ENCODE measurements at regions not wholly inside any gene's neighbourhood (a gene's known extent, or its start where the extent isn't known, plus 50 kb on each side); places are given as distances from the start of the nearest gene placed in this dataset.

DNA sequence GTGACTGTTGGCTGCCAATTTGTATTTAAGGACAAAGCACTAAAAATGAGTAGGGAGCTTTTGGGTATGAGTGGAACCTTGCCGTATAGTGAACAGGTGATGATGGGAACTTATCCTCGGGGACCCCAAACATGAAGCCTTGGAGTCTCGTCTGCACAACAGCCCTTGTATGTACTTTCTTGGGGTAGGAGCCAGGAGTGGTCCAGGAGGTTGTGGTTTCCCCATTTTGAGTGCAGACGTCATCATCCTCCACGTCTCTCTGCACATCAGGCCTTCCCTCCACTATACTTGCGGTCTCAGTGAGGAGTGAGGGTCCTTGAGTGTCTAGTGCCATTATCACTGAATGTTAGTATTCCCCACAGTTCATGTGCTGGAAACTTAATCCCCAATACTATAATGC is 101.5 kb upstream of the HS6ST1 start:
- TF ChIP-seq, protein P1, sequence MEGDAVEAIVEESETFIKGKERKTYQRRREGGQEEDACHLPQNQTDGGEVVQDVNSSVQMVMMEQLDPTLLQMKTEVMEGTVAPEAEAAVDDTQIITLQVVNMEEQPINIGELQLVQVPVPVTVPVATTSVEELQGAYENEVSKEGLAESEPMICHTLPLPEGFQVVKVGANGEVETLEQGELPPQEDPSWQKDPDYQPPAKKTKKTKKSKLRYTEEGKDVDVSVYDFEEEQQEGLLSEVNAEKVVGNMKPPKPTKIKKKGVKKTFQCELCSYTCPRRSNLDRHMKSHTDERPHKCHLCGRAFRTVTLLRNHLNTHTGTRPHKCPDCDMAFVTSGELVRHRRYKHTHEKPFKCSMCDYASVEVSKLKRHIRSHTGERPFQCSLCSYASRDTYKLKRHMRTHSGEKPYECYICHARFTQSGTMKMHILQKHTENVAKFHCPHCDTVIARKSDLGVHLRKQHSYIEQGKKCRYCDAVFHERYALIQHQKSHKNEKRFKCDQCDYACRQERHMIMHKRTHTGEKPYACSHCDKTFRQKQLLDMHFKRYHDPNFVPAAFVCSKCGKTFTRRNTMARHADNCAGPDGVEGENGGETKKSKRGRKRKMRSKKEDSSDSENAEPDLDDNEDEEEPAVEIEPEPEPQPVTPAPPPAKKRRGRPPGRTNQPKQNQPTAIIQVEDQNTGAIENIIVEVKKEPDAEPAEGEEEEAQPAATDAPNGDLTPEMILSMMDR (conservative IDR thresholded peaks at IDR 0.05) = no peak
- TF ChIP-seq EZH2 (IDR thresholded peaks at IDR 0.05; ENCODE audit: low read depth) = no peak
